ENCODE measurements at regions not wholly inside any gene's neighbourhood (a gene's known extent, or its start where the extent isn't known, plus 50 kb on each side); places are given as distances from the start of the nearest gene placed in this dataset.

- no peak for DNase-seq
These were observed 63.1 kb upstream of the BAIAP2L1 start for GRCh38 chr7:98463837-98464557.

DNA sequence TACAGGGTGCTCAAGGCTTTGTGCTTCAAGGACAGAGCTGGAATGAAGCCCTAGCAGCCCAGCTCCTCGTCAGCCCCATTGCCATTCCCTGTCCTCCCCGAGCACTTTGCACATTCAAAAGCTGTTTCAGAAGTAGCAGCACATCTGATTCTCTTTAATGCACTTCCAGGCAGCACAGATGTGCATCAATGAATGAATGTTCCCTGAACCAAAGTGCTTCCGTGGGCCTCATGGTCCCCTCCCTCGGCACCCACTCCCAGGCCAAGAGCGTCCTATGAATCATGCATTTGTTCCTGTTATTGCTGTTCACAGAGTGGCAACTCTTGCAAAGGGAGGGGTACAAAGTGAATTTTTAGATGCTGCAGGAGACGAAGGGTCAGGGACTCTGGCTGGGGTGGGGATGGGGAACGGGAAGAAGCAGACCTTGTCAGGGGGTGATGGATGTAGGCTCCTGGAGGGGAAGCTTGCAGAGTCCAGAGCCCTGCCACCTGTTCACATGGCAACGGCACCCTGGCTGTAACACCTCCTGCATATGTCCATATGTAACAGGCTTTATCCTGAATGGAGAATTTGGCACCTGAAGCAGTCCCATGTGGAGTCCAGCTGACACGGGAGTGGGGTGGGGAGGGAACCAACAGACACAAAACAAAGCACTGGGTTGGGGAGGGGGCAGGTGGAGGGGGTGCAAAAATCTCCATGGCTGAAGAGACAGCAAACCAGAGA is 62.2 kb upstream of the BAIAP2L1 start:
- DNase-seq, result no peak

DNA sequence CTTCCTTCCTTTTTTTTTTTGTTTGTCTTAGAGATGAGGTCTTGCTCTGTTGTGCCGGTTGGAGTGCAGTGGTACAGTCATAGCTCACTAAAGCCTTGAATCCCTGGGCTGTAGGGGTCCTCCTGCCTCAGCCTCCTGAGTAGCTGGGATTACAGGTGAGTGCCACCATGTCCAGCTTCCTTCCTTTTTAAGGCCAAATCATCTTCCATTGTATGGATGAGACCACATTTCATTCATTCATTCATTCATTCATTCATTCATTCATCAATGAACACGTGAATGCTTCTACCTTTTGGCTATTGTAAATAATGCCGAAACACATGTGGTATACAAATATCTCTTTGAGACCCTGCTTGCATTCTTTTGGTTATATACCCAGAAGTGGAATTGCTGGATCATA is 60.0 kb upstream of the BAIAP2L1 start:
- DNase-seq, result no peak

DNA sequence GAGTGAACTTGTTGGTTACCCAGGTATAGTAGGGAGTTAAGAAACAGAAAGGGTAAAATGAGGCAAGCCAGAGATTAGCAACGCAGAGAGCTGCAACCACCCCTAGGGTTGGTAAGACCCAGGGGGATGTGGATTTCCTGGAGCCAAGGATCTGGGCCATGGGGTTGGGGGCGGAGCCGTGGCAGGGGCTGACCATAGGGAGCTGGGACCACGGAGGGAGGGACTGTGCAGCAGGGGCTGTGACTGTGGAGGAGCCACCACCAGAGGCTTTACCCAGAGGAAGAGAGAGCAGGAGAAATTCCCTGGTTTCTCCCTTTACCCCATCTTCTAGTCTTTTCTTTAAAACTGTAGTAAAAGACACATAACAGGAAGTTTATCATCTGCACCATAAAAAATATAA is 58.6 kb upstream of the BAIAP2L1 start:
- no peak for DNase-seq

- DNase-seq, result no peak
These were observed 57.4 kb upstream of the BAIAP2L1 start for GRCh38 chr7:98458090-98458875.

- DNase-seq, result no peak
These were observed 56.0 kb upstream of the BAIAP2L1 start for GRCh38 chr7:98456866-98457265.

- no peak for DNase-seq
These were observed 51.9 kb upstream of the BAIAP2L1 start for GRCh38 chr7:98452791-98453190.
